GM18951 (cell line): ENCODE measurements at regions not wholly inside any gene's neighbourhood (a gene's known extent, or its start where the extent isn't known, plus 50 kb on each side); places are given as distances from the start of the nearest gene placed in this dataset.

Experiments used
- POLR2A ChIP-seq: IDR thresholded peaks from 4 replicates; pipeline ENCODE4 v1.6.1; 2011; ENCODE audit warnings: mild to moderate bottlenecking; ENCODE audit not compliant: insufficient read length, insufficient read depth; ENCODE audit errors: extremely low read depth
- in situ Hi-C: fragments of 300-500 bp; cut with MboI; formaldehyde crosslinking; loops from one replicate; pipeline ENCODE4 v1.12.0; 2022; ENCODE audit warnings: low sequenced_read_pairs, mixed read lengths, inconsistent platforms; ENCODE audit not compliant: unreplicated experiment

GRCh38 chr2:7929281-7929680 lies 752.6 kb upstream of the ID2 start:
- in situ Hi-C loops = no loop called here
- no peak for TF ChIP-seq POLR2A

- TF ChIP-seq POLR2A = no peak
- in situ Hi-C loops = no loop called here
Measured at GRCh38 chr2:7930800-7931635, 750.8 kb upstream of the ID2 start.

GRCh38 chr2:7931808-7932207 lies 750.0 kb upstream of the ID2 start:
- in situ Hi-C loops = no loop called here
- no peak for TF ChIP-seq POLR2A

GRCh38 chr2:7933672-7934071 lies 748.2 kb upstream of the ID2 start:
- no peak for TF ChIP-seq POLR2A
- in situ Hi-C loops = no loop called here

- no peak for TF ChIP-seq POLR2A
- in situ Hi-C loops = no loop called here
Measured at GRCh38 chr2:7934476-7934875, 747.4 kb upstream of the ID2 start.

- TF ChIP-seq POLR2A = no peak
- in situ Hi-C loops = no loop called here
Measured at GRCh38 chr2:7937082-7937481, 744.8 kb upstream of the ID2 start.

GRCh38 chr2:7940723-7941122 lies 741.1 kb upstream of the ID2 start:
- no peak for TF ChIP-seq POLR2A
- in situ Hi-C loops = no loop called here

- no peak for TF ChIP-seq POLR2A
- in situ Hi-C loops = no loop called here
Measured at GRCh38 chr2:7943446-7943845, 738.4 kb upstream of the ID2 start.

- no peak for TF ChIP-seq POLR2A
- in situ Hi-C loops = no loop called here
Measured at GRCh38 chr2:7945026-7945425, 736.8 kb upstream of the ID2 start.

GRCh38 chr2:7950035-7950612 lies 731.7 kb upstream of the ID2 start:
- in situ Hi-C loops = no loop called here
- TF ChIP-seq POLR2A = no peak

- in situ Hi-C loops = no loop called here
- TF ChIP-seq POLR2A = no peak
Measured at GRCh38 chr2:7951001-7951400, 730.9 kb upstream of the ID2 start.

GRCh38 chr2:7951490-7951889 lies 730.4 kb upstream of the ID2 start:
- TF ChIP-seq POLR2A = no peak
- in situ Hi-C loops = no loop called here

GRCh38 chr2:7952046-7952745 lies 729.7 kb upstream of the ID2 start:
- in situ Hi-C loops = no loop called here
- no peak for TF ChIP-seq POLR2A

GRCh38 chr2:7953195-7953594 lies 728.7 kb upstream of the ID2 start:
- no peak for TF ChIP-seq POLR2A
- in situ Hi-C loops = no loop called here

GRCh38 chr2:7954234-7954633 lies 727.6 kb upstream of the ID2 start:
- no peak for TF ChIP-seq POLR2A

More at GRCh38 chr2:7954234-7954633, 727.6 kb upstream of the ID2 start:
- in situ Hi-C loops = no loop called here
